ENCODE measurements at regions not wholly inside any gene's neighbourhood (a gene's known extent, or its start where the extent isn't known, plus 50 kb on each side); places are given as distances from the start of the nearest gene placed in this dataset.

DNA sequence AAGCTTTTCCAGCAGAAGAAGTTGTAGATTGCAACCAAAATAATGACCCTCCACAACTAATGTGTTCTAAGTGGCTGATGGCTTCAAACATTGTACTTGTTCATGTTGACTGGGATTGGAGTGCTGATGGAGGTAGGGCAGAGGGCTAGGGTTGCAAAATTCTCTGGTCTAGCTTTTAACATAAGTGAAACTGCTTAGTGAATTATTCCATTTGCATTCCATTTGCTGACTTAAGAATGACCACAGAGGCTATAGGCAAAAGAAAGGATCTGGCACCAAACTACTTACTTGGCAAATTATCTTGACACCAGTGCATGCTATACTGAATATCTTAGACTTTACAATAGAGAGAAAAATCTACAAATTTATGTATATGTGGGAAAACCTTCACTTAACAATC lies 287.0 kb downstream of the FGF9 start:
- DNase-seq (ENCODE audit: low read depth in 2 of 2, low spot score in 1 of 2): no peak

- no peak for DNase-seq (ENCODE audit: low read depth in 2 of 2, low spot score in 1 of 2)
These were observed 289.2 kb downstream of the FGF9 start for GRCh38 chr13:21960108-21960507.

- no peak for DNase-seq (ENCODE audit: low read depth in 2 of 2, low spot score in 1 of 2)
These were observed 293.8 kb downstream of the FGF9 start for GRCh38 chr13:21964686-21965085.

GRCh38 chr13:21965095-21965494 lies 294.2 kb downstream of the FGF9 start:
- no peak for DNase-seq (ENCODE audit: low read depth in 2 of 2, low spot score in 1 of 2)

DNA sequence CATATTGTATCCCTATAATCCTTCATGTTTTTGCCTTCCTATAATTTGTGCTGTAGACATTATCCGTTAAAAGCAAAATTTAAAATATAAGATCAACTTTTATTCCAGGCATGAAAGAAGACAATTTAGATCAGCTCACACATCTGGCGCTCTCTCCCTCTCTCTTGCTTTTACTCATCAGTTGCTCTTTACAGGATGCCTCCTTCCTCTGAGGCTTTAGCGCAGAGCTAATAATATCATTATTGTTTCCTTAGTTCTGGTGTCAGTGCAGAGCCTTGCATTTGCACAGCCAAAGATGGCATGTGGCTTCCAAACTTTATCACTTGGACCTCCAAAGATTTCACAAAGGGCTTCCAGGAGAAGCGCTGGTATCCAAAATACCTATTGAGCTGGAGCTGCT lies 295.1 kb downstream of the FGF9 start:
- no peak for DNase-seq (ENCODE audit: low read depth in 2 of 2, low spot score in 1 of 2)

GRCh38 chr13:21967871-21968270 lies 297.0 kb downstream of the FGF9 start:
- no peak for DNase-seq (ENCODE audit: low read depth in 2 of 2, low spot score in 1 of 2)

DNA sequence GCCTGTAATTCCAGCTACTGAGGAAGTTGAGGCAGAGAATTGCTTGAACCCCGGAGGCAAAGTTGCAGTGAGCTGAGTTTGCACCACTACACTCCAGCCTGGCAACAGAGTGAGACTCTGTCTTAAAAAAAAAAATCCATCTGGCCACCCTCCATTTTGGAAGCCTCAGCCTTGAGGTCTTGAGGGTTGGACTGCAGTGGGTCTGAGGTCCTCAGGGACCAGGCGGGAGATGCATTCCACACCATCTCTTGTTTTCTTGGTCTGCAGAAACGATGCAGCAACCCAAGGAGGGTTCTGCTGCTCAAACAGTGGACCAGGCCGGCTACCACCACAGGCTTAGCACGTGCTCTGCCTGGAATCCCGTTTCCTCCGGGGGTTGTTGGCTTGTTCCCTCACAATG lies 299.3 kb downstream of the FGF9 start:
- DNase-seq (ENCODE audit: low read depth in 2 of 2, low spot score in 1 of 2): no peak

- DNase-seq (ENCODE audit: low read depth in 2 of 2, low spot score in 1 of 2): no peak
These were observed 300.0 kb downstream of the FGF9 start for GRCh38 chr13:21970918-21971317.

DNA sequence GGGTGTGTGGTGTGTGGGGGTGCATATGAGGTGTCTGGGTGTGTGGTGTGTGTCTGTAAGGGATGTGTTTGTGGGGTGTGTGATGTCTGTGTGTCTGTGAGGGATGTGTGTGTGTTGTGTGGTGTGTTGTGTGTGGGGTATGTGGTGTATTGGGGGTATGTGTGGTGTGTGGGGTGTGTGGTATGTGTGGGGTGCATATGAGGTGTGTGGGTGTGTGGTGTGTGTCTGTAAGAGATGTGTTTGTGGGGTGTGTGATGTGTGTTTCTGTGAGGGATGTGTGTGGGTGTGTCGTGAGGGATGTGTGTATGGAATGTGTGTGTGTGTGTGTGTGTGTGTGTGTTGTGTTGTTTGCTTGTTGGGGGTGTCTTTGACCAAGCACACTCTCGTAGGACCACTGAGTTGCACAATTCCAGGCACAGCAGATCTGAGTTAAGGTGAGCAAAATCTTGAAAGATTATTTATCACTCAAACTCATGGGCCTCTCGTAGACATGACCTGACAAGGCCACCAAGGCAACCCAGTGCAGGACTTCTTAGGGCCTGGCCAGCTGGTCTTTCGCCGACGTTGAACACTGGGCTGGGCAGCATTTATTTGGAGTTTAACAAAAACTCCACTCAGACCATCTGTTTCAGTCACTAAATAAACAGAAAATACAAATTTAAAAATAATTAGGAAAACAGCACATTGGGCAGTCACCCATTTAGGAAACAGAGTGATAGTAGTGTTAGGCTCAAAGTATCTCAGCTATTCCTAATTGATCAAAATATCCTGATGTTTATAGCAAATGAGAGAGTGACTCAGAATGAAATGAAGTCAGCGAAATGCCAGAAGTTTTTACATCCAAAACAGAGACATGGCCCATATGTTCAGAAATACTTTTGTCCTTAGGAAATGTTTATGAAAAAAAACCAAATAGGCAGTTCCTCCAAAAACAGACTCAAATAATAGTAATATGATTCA lies 301.1 kb downstream of the FGF9 start:
- no peak for DNase-seq (ENCODE audit: low read depth in 2 of 2, low spot score in 1 of 2)

DNA sequence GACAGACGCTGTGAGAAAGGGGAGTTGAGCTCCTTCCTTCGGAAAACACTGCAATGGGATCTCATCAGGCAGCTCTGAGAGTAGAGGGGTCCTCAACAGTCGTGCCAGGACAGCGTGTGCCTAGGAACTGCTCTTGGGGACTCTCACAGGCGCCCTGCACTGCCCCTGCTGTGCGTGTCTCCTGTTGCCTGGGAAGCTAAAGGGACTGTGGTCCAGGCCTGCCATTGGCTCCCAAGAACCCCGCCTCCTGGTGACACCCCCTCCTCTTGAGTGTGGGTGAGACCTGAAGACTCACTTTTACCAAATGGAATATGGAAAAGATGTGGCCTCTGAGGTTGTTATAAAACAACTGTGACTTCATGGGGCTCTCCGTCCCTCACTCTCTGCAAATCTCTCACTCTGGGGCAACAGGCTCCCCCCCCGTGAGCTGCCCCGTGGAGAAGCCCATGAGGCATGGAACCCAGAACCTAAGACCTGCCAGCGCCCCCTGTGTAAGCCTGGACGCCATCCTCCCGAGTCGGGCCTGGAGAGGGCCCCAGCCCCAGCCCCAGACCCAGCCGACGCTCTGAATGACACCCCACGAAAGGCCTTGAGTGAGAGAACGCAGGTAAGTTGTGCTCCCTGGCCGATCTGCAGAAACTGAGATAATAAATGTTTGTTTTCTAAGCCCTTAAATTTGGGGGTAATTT lies 302.7 kb downstream of the FGF9 start:
- no peak for DNase-seq (ENCODE audit: low read depth in 2 of 2, low spot score in 1 of 2)

DNA sequence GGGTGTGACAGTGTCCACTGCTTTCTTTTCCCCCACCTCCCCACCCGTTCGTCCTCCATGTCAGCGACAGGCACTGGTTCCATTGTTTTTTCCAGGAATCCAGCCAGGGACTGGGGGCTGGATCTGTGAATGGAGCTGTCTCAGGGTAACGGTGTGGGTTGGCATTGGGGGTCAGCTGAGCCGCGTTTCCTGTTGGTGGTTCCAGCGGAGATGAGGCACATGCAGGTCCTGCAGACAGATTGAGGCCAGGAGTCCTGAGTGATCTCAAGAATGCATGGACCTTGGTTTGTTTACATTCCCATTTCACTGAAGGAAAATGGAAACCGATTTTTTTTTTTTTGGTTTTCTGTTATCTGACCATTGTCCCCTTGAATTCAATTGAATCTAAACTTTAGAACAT lies 303.9 kb downstream of the FGF9 start:
- DNase-seq (ENCODE audit: low read depth in 2 of 2, low spot score in 1 of 2): no peak

DNA sequence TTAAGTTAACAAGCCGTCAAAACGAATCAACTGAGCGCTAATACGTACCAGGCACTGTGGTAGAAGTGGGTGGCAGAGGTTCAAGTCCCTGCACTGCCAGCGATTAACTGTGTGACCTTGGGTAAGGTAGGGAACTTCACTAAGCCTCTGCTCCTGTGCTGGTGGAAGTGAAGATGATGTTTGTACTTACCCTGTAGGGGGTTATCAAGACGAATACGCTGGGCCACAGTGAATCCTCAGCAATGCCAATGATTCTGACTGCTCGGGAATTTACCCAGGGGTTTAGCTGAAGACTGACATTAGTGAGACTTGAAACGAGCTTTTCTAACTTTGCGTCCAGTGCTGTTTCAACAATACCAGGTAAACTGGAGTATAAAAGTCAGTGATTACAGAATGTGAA lies 305.3 kb downstream of the FGF9 start:
- no peak for DNase-seq (ENCODE audit: low read depth in 2 of 2, low spot score in 1 of 2)

- no peak for DNase-seq (ENCODE audit: low read depth in 2 of 2, low spot score in 1 of 2)
These were observed 308.4 kb downstream of the FGF9 start for GRCh38 chr13:21979161-21979806.

GRCh38 chr13:21980049-21980448 lies 309.2 kb downstream of the FGF9 start:
- DNase-seq (ENCODE audit: low read depth in 2 of 2, low spot score in 1 of 2): no peak

DNA sequence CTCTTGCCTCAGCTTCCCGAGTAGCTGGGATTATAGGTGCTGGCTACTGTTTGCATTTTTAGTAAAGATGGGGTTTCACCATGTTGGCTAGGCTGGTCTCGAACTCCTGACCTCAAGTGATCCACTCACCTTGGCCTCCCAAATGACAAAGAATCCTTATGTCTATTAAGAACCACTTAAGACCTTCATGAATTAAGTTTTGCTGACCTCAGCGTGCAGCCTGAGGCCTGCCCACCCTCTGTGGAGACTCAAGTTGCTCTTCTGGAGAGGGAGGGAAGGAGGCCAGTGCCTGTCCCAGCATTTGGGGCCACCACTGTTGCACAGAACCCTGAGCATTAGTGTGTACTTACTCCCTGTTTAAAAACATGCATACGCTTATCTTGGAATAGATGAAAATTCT lies 313.3 kb downstream of the FGF9 start:
- DNase-seq (ENCODE audit: low read depth in 2 of 2, low spot score in 1 of 2): no peak

GRCh38 chr13:21986602-21987001 lies 315.7 kb downstream of the FGF9 start:
- DNase-seq (ENCODE audit: low read depth in 2 of 2, low spot score in 1 of 2): no peak

- no peak for DNase-seq (ENCODE audit: low read depth in 2 of 2, low spot score in 1 of 2)
These were observed 316.9 kb downstream of the FGF9 start for GRCh38 chr13:21987793-21988192.

DNA sequence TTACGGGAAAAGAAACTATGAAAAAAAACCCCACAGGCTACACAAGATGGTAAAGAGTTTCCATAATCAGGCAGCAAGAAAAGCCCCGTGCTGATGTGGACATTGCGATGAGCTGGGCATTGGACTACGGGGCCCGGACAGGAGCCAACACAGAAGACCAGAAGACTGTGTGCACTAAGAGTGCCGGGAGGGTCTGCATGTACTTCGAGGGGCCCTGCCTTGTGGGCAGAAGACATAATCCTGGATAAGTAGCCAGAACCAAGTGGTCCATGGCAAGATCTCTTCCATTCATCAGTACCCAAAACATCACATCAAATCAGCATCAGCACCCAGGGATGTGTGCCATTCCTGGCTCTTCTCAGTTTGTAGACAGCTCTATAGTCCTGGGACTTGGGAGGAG lies 317.8 kb downstream of the FGF9 start:
- no peak for DNase-seq (ENCODE audit: low read depth in 2 of 2, low spot score in 1 of 2)

GRCh38 chr13:21996049-21996448 lies 325.2 kb downstream of the FGF9 start:
- no peak for DNase-seq (ENCODE audit: low read depth in 2 of 2, low spot score in 1 of 2)

DNA sequence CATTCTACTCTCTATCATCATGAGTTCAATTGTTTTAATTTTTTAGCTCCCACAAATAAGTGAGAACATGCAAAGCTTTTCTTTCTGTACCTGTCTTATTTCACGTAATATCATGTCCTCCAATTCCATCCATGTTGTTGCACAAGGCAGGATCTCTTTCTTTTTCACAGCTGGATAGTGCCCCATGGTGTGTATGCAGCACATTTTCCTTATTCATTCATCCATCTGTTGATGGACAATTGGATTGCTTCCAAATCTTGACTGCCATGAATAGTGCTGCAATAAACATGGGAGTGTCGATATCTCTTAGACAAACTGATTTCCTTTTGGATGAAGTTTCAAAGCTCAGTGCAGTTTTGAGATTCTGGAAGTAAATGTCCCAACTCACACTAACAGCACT lies 326.9 kb downstream of the FGF9 start:
- no peak for DNase-seq (ENCODE audit: low read depth in 2 of 2, low spot score in 1 of 2)

DNA sequence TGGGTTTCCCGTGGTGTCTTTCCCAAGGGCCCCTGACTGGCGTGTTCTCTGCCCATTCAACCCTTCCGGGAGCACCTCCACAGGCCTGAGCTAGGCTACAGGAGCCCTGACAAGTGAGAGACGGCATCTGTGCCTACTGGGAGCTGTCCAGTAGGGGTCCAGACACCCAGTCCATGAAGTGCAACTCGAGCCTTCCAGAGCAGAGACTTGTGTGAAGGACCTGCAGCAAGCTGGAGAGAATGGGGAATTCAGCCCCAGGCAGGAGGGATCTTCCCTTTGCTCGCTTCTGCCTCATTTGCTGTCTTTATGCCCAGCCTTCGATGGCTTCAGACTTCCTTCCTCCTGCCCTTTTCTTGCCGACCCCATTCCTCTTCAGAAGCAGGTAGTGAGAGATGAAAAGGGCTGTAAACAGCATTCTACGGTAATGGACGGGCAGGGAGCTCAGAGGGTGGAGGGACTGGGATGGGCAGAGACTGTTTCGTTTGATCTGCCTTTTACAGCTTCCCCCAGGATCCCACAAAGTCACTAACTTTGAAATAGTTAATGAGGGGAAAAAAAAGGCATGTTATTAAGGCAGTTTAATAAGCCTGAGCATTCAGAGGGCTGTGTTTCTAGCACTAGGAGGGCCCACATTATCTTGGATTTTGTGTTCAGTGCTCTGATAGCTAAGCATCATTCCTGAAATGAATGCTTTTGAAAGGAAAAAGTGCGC lies 327.6 kb downstream of the FGF9 start:
- DNase-seq (ENCODE audit: low read depth in 2 of 2, low spot score in 1 of 2): no peak

All from stimulated activated CD8-positive, alpha-beta memory T cell treated with anti-CD3 and anti-CD28 coated beads, Interleukin-4, amount 100 ng/mL, for 4 hours (primary cell).